ENCODE measurements at regions not wholly inside any gene's neighbourhood (a gene's known extent, or its start where the extent isn't known, plus 50 kb on each side); places are given as distances from the start of the nearest gene placed in this dataset.

GRCh38 chr6:134519465-134519864 is 201.6 kb upstream of the SGK1 start:
- peak; percentile 39 for DNase-seq

GRCh38 chr6:134517868-134518267 is 200.0 kb upstream of the SGK1 start:
- no peak for DNase-seq

GRCh38 chr6:134517145-134517658 is 199.3 kb upstream of the SGK1 start:
- peak; percentile 73 for DNase-seq

GRCh38 chr6:134516582-134516981 is 198.7 kb upstream of the SGK1 start:
- no peak for DNase-seq

- DNase-seq, result no peak
These were observed 198.1 kb upstream of the SGK1 start for GRCh38 chr6:134515986-134516385.

GRCh38 chr6:134512981-134513391 is 195.1 kb upstream of the SGK1 start:
- DNase-seq, result peak; percentile 35

GRCh38 chr6:134511984-134512683 is 194.2 kb upstream of the SGK1 start:
- DNase-seq, result no peak

GRCh38 chr6:134510920-134511319 is 193.0 kb upstream of the SGK1 start:
- no peak for DNase-seq

GRCh38 chr6:134510142-134510541 is 192.2 kb upstream of the SGK1 start:
- DNase-seq, result no peak

- DNase-seq, result no peak
These were observed 191.1 kb upstream of the SGK1 start for GRCh38 chr6:134508862-134509498.

- no peak for DNase-seq
These were observed 188.2 kb upstream of the SGK1 start for GRCh38 chr6:134506162-134506561.

- peak; percentile 42 for DNase-seq
These were observed 185.8 kb upstream of the SGK1 start for GRCh38 chr6:134503585-134504281.

GRCh38 chr6:134502614-134503549 is 185.0 kb upstream of the SGK1 start:
- DNase-seq, result no peak

GRCh38 chr6:134495890-134496248 is 178.0 kb upstream of the SGK1 start:
- no peak for DNase-seq

- DNase-seq, result no peak
These were observed 177.4 kb upstream of the SGK1 start for GRCh38 chr6:134495203-134495889.

GRCh38 chr6:134493789-134494188 is 175.9 kb upstream of the SGK1 start:
- DNase-seq, result no peak

- peak; percentile 65 for DNase-seq
These were observed 173.6 kb upstream of the SGK1 start for GRCh38 chr6:134491477-134491876.

- no peak for DNase-seq
These were observed 164.8 kb upstream of the SGK1 start for GRCh38 chr6:134482593-134483270.

GRCh38 chr6:134481966-134482365 is 164.1 kb upstream of the SGK1 start:
- no peak for DNase-seq

GRCh38 chr6:134480593-134480992 is 162.7 kb upstream of the SGK1 start:
- DNase-seq, result no peak

GRCh38 chr6:134478764-134479399 is 161.0 kb upstream of the SGK1 start:
- DNase-seq, result no peak

Data from fibroblast of skin of right biceps (primary cell).